Immature natural killer cell (primary cell): ENCODE measurements at regions not wholly inside any gene's neighbourhood (a gene's known extent, or its start where the extent isn't known, plus 50 kb on each side); places are given as distances from the start of the nearest gene placed in this dataset.

Source experiments
- DNase-seq, 3 donors: peaks; one replicate each; pipeline ENCODE4 v3.0.0; 2022; ENCODE audit warnings: mixed read lengths in 1 of 3
- H3K27ac Mint-ChIP-seq, 6 donors: one replicate each; pipeline ENCODE4 v1.8.0; 2020; ENCODE audit warnings: mixed read lengths in 6 of 6, mild to moderate bottlenecking in 5 of 6, inconsistent platforms in 4 of 6, moderate library complexity in 3 of 6
- H3K27me3 Mint-ChIP-seq, 3 donors: one replicate each; pipeline ENCODE4 v1.8.0; 2020 to 2021; ENCODE audit warnings: low read depth in 3 of 3, mild to moderate bottlenecking in 3 of 3, mixed read lengths in 3 of 3, moderate library complexity in 3 of 3, inconsistent platforms in 1 of 3
- H3K36me3 Mint-ChIP-seq, 3 donors: one replicate each; pipeline ENCODE4 v1.8.0; 2020; ENCODE audit warnings: mixed read lengths in 3 of 3, inconsistent platforms in 2 of 3, mild to moderate bottlenecking in 2 of 3
- H3K4me1 Mint-ChIP-seq, 2 donors: one replicate each; pipeline ENCODE4 v1.8.0; 2020; ENCODE audit warnings: inconsistent platforms in 2 of 2, mild to moderate bottlenecking in 2 of 2, mixed read lengths in 2 of 2, moderate library complexity in 1 of 2
- H3K4me3 Mint-ChIP-seq, 5 donors: one replicate each; pipeline ENCODE4 v1.8.0; 2020; ENCODE audit warnings: mild to moderate bottlenecking in 5 of 5, mixed read lengths in 5 of 5, inconsistent platforms in 3 of 5, moderate library complexity in 3 of 5
- H3K9me3 Mint-ChIP-seq, 6 donors: one replicate each; pipeline ENCODE4 v1.8.0; 2020; ENCODE audit warnings: mild to moderate bottlenecking in 6 of 6, mixed read lengths in 6 of 6, inconsistent platforms in 4 of 6, moderate library complexity in 3 of 6

- peaks cover 0 to 7% (median 0%) of the 10 kb centered on the region in 3 donors for H3K27me3 Mint-ChIP-seq
- H3K4me1 Mint-ChIP-seq: no peaks in the 10 kb centered on the region
- no peak for DNase-seq
- H3K36me3 Mint-ChIP-seq: no peaks in the 10 kb centered on the region
- peaks cover 0 to 4% (median 0%) of the 10 kb centered on the region in 6 donors for H3K9me3 Mint-ChIP-seq
- no peak overlapping the region for H3K4me3 Mint-ChIP-seq
- no peak overlapping the region for H3K27ac Mint-ChIP-seq
Measured at GRCh38 chr10:83927166-83927565, 212.1 kb upstream of the GHITM start.

- H3K36me3 Mint-ChIP-seq: no peaks in the 10 kb centered on the region
- H3K27ac Mint-ChIP-seq: no peak overlapping the region
- H3K4me1 Mint-ChIP-seq: no peaks in the 10 kb centered on the region
- no peak overlapping the region for H3K4me3 Mint-ChIP-seq
- no peaks in the 10 kb centered on the region for H3K9me3 Mint-ChIP-seq
- DNase-seq: no peak
- peaks cover 0 to 7% (median 0%) of the 10 kb centered on the region in 3 donors for H3K27me3 Mint-ChIP-seq
Measured at GRCh38 chr10:83929399-83929798, 209.9 kb upstream of the GHITM start.

GRCh38 chr10:83931669-83932068 lies 207.6 kb upstream of the GHITM start:
- no peaks in the 10 kb centered on the region for H3K4me1 Mint-ChIP-seq
- H3K4me3 Mint-ChIP-seq: no peak overlapping the region
- H3K9me3 Mint-ChIP-seq: no peaks in the 10 kb centered on the region
- H3K36me3 Mint-ChIP-seq: no peaks in the 10 kb centered on the region
- H3K27me3 Mint-ChIP-seq: peaks cover 0 to 3% (median 2%) of the 10 kb centered on the region in 3 donors
- no peak overlapping the region for H3K27ac Mint-ChIP-seq
- no peak for DNase-seq

DNA sequence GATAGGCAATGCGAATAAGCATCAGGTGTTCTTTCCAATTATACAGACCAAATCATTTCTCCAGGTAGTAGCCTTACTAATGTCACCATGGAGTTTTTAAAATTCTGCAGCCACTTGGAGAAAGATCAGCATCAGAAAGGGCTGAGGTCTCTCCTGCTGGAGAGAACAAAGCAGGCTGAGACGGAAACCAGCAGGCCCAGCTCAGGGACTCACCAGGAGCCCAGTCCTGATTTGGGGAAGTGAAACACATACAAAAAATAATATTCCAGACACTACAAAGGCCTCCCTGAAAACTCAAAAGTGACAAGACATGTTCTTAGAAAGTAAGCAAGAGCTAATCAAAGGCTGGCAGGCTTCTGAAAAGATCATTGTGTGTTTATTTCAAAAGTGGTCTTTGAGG lies 207.1 kb upstream of the GHITM start:
- Mint-ChIP-seq H3K27ac (no peak overlapping the region), H3K27me3 (peaks cover 0 to 3% (median 2%) of the 10 kb centered on the region in 3 donors), H3K36me3 (no peaks in the 10 kb centered on the region), H3K4me3 (no peak overlapping the region), H3K9me3 (no peaks in the 10 kb centered on the region), H3K4me1 (no peaks in the 10 kb centered on the region)
- no peak for DNase-seq

DNA sequence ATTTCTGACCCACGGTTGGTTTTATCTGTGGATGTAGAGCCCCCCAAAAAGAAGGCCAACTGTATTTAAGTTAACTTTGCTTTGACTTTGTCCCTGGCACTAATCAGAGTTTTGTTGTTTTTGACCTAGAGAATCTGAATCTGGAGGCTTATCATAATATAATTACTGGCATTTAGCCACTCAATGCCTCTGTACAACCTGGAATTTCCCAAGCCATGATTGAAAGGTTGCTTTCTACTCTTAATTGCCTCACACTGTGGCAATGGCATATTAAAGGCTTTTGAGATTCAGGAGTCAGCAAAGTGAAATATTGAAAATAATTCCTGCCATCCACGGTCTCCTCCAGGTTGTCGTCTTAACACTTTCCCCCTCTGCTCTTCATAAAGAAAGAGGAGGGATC lies 205.2 kb upstream of the GHITM start:
- H3K27ac Mint-ChIP-seq: no peak overlapping the region
- H3K36me3 Mint-ChIP-seq: no peaks in the 10 kb centered on the region
- no peak for DNase-seq
- peaks cover 0 to 2% (median 0%) of the 10 kb centered on the region in 6 donors for H3K9me3 Mint-ChIP-seq
- H3K4me3 Mint-ChIP-seq: no peak overlapping the region
- no peaks in the 10 kb centered on the region for H3K4me1 Mint-ChIP-seq
- H3K27me3 Mint-ChIP-seq: peaks cover 0 to 2% (median 2%) of the 10 kb centered on the region in 3 donors

GRCh38 chr10:83934641-83935338 lies 204.5 kb upstream of the GHITM start:
- Mint-ChIP-seq H3K36me3 (no peaks in the 10 kb centered on the region), H3K4me1 (no peaks in the 10 kb centered on the region), H3K9me3 (peaks cover 0 to 2% (median 0%) of the 10 kb centered on the region in 6 donors), H3K4me3 (no peak overlapping the region), H3K27me3 (peaks cover 0 to 2% (median 0%) of the 10 kb centered on the region in 3 donors), H3K27ac (no peak overlapping the region)
- DNase-seq: no peak

- Mint-ChIP-seq H3K4me3 (no peak overlapping the region), H3K27me3 (peaks cover 0 to 3% (median 2%) of the 10 kb centered on the region in 3 donors), H3K4me1 (no peaks in the 10 kb centered on the region), H3K27ac (no peak overlapping the region), H3K36me3 (no peaks in the 10 kb centered on the region), H3K9me3 (peaks cover 0 to 2% (median 0%) of the 10 kb centered on the region in 6 donors)
- DNase-seq: no peak
Measured at GRCh38 chr10:83935339-83935736, 204.0 kb upstream of the GHITM start.

- Mint-ChIP-seq H3K4me3 (no peak overlapping the region), H3K9me3 (peaks cover 0 to 2% (median 0%) of the 10 kb centered on the region in 6 donors), H3K27ac (no peak overlapping the region), H3K36me3 (no peaks in the 10 kb centered on the region), H3K4me1 (no peaks in the 10 kb centered on the region), H3K27me3 (peaks cover 0 to 5% (median 2%) of the 10 kb centered on the region in 3 donors)
- DNase-seq: no peak
Measured at GRCh38 chr10:83935911-83936310, 203.4 kb upstream of the GHITM start.

DNA sequence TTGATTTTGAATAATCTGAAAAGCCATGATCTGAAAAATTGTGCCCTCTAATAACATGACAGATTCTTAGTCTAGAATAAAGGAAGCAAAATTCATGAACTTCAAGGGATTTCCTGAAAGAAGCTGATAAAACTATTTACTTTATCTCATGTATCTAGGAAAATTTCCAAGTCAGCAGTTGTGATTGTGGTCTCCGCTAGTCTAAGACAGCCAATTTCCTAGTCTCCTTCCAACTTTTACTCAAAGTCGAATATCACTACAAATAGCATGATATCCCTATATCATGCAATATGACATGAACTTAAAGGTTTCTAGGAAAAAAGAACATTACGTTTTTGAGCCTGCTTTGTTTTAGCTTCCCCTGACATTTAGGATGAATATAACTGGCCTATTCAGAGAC lies 202.1 kb upstream of the GHITM start:
- Mint-ChIP-seq H3K4me1 (no peaks in the 10 kb centered on the region), H3K4me3 (no peak overlapping the region), H3K36me3 (no peaks in the 10 kb centered on the region), H3K27ac (no peak overlapping the region), H3K27me3 (peaks cover 0 to 5% (median 2%) of the 10 kb centered on the region in 3 donors), H3K9me3 (peaks cover 0 to 2% (median 0%) of the 10 kb centered on the region in 6 donors)
- DNase-seq: no peak

DNA sequence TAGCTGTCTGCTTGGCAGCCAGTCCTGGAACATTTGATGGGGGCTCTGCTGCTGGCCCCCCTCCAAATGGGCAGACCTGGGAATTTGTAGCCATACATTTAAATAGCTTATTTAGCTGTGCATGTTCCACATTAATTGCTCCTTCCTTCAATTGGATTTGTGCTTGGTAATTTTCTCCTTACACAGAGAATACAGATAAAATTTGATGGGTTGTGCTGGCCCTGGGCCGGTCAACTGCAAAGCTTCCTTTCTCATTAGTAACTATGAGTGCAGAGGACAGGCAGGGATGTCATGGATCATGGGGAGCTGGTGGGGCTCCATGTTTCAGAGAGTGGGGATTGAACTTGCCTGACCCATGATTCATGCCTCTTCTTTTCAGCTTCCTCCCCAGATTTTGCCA lies 201.5 kb upstream of the GHITM start:
- no peak for DNase-seq
- Mint-ChIP-seq H3K4me3 (no peak overlapping the region), H3K27ac (no peak overlapping the region), H3K4me1 (no peaks in the 10 kb centered on the region), H3K9me3 (peaks cover 0 to 2% (median 0%) of the 10 kb centered on the region in 6 donors), H3K36me3 (no peaks in the 10 kb centered on the region), H3K27me3 (peaks cover 0 to 5% (median 2%) of the 10 kb centered on the region in 3 donors)

- Mint-ChIP-seq H3K36me3 (no peaks in the 10 kb centered on the region), H3K4me1 (no peaks in the 10 kb centered on the region), H3K27ac (no peak overlapping the region), H3K27me3 (peaks cover 2 to 5% (median 4%) of the 10 kb centered on the region in 3 donors), H3K4me3 (no peak overlapping the region), H3K9me3 (peaks cover 0 to 4% (median 0%) of the 10 kb centered on the region in 6 donors)
- no peak for DNase-seq
Measured at GRCh38 chr10:83941189-83941588, 198.1 kb upstream of the GHITM start.

DNA sequence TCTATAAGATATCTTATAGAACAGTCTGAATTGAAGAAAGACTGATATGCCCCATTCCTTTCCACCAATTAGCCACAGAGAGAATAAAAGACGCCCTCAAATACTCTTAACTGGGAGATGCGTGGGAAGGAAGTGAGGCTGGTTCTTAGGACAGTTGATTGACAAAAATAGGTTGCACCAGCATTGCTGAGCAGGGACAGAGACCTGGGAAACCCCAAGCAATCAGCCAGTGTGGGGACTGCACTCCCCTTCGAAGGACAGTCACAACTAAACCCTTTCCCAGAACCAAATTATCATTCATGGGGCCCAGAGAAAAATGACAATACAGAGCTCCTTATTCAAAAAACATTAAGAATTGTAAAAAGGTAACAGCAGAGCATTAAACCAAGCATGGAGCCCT lies 196.9 kb upstream of the GHITM start:
- no peak for DNase-seq
- H3K27ac Mint-ChIP-seq: no peak overlapping the region
- H3K9me3 Mint-ChIP-seq: peaks cover 0 to 6% (median 0%) of the 10 kb centered on the region in 6 donors

DNA sequence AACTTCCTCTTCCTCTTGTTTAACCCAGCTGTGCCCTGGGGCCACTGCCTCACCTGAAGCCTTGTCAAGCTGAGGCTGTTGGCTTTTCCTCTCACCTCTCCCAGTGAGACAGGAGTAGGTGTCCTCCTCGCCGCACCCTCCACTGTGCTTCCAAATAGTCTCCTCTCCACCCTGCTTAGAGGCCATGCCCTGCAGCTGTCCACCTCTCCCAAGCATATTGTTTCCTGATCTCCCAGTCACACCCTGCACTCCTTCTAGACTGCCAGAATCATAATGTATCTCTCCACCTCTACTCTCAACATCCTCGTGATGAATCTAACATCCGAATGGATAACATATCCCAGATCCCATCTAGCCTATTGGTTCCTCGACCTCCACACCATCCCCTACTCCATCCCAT lies 196.3 kb upstream of the GHITM start:
- H3K36me3 Mint-ChIP-seq: no peaks in the 10 kb centered on the region
- H3K4me1 Mint-ChIP-seq: no peaks in the 10 kb centered on the region

More for the DNA sequence above, 196.9 kb upstream of the GHITM start:
- no peaks in the 10 kb centered on the region for H3K4me1 Mint-ChIP-seq
- no peak overlapping the region for H3K4me3 Mint-ChIP-seq
- H3K27me3 Mint-ChIP-seq: peaks cover 0 to 5% (median 4%) of the 10 kb centered on the region in 3 donors
- H3K36me3 Mint-ChIP-seq: no peaks in the 10 kb centered on the region

DNA sequence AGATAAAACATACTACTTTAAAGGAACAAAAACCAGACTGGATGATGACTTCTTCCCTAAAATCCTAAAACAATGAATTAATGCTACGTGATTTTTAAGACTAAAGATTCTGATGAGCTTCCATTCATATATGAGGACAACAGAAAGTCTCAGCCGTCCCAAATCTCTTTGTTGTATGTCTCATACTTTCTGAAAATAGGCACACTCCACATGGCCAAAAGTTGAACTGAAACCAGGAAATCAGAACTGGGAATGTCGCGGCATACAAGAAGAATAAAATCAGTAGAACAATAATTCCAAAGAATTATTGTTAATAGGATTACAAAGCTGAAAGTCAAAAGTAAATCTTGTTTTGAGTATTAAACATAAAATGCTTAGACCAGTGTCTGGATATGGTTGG lies 195.4 kb upstream of the GHITM start:
- H3K27me3 Mint-ChIP-seq: peaks cover 0 to 5% (median 4%) of the 10 kb centered on the region in 3 donors
- DNase-seq: no peak
- no peaks in the 10 kb centered on the region for H3K36me3 Mint-ChIP-seq
- no peak overlapping the region for H3K4me3 Mint-ChIP-seq
- no peaks in the 10 kb centered on the region for H3K4me1 Mint-ChIP-seq
- H3K27ac Mint-ChIP-seq: no peak overlapping the region
- peaks cover 0 to 5% (median 0%) of the 10 kb centered on the region in 6 donors for H3K9me3 Mint-ChIP-seq

More for the DNA sequence above, 196.3 kb upstream of the GHITM start:
- DNase-seq: no peak
- Mint-ChIP-seq H3K4me3 (no peak overlapping the region), H3K27me3 (peaks cover 0 to 5% (median 4%) of the 10 kb centered on the region in 3 donors), H3K27ac (no peak overlapping the region), H3K9me3 (peaks cover 0 to 5% (median 0%) of the 10 kb centered on the region in 6 donors)
